GM12878 (cell line): ENCODE measurements at regions not wholly inside any gene's neighbourhood (a gene's known extent, or its start where the extent isn't known, plus 50 kb on each side); places are given as distances from the start of the nearest gene placed in this dataset.

ENCODE experiments used
- ATAC-seq: fragments of 200-7000 bp; cut with Tn5 transposase; 3 replicates; pipeline ENCODE4 v1.9.1; 2020; ENCODE audit warnings: mild to moderate bottlenecking, moderate library complexity
- BruUV-seq: library from RNA; stranded (reverse); fragments of 400-500 nt; replicated peaks from 2 replicates; lab custom pipeline; 2021; lab: Mats Ljungman, UMichigan
- CTCF ChIA-PET: fragments of 300-600 bp; sonication (Branson Sonifier 250); formaldehyde crosslinking; extraction: SDS; loops from one replicate; lab custom pipeline; 2021; ENCODE audit warnings: inconsistent platforms; lab: Yijun Ruan, JAX
- POLR2A ChIA-PET: fragments of 350-600 bp; formaldehyde crosslinking; extraction: SDS; loops from one replicate; lab custom pipeline; 2021; ENCODE audit warnings: inconsistent platforms; lab: Charles Lee
- RAD21 ChIA-PET: fragments of 300-600 bp; sonication (Branson Sonifier 250); formaldehyde crosslinking; loops from one replicate; lab custom pipeline; 2023; ENCODE audit warnings: antibody characterized with exemption; ENCODE audit not compliant: unreplicated experiment; lab: Charles Lee
- SMC1A ChIA-PET: fragments of 300-600 bp; sonication (Branson Sonifier 250); formaldehyde crosslinking; loops from one replicate; lab custom pipeline; 2023; ENCODE audit not compliant: unreplicated experiment, uncharacterized antibody; lab: Charles Lee
- DNase-seq: peaks from one replicate; pipeline ENCODE4 v3.0.0-alpha.2; 2011; ENCODE audit warnings: low read depth, low spot score
- FAIRE-seq: peaks from 3 replicates; lab custom pipeline; 2011; peaks lifted over from hg19 to GRCh38; lab: Jason Lieb, UNC
- H2AFZ ChIP-seq: 2 replicates; pipeline ENCODE4 v1.6.0; 2011; ENCODE audit warnings: low read depth, low read length, control low read depth; ENCODE audit not compliant: control insufficient read depth
- H3K27ac ChIP-seq: 2 replicates; pipeline ENCODE4 v1.5.1; 2011; ENCODE audit warnings: control low read depth; ENCODE audit not compliant: control insufficient read depth, insufficient read depth
- H3K27me3 ChIP-seq, 2 experiments: replicated peaks in 1 of 2; 2 replicates each; pipeline versions ENCODE4 v1.6.0 to v1.6.1; 2011; ENCODE audit warnings: low read length in 1 of 2; ENCODE audit not compliant: control insufficient read depth in 2 of 2, insufficient read depth in 2 of 2
- H3K36me3 ChIP-seq, 2 experiments: 2 replicates each; pipeline ENCODE4 v1.5.1; 2011; ENCODE audit warnings: low read length in 1 of 2; ENCODE audit not compliant: control insufficient read depth in 2 of 2, insufficient read depth in 2 of 2
- H3K4me1 ChIP-seq: 2 replicates; pipeline ENCODE4 v1.6.1; 2011; ENCODE audit warnings: mild to moderate bottlenecking, low read length, moderate library complexity, mixed read lengths; ENCODE audit not compliant: control insufficient read depth, insufficient read depth
- H3K4me2 ChIP-seq: 2 replicates; pipeline ENCODE4 v1.6.0; 2011; ENCODE audit warnings: control low read depth; ENCODE audit not compliant: control insufficient read depth, insufficient read depth
- H3K4me3 ChIP-seq: fragments of 200-600 bp; sonication (generic); 2 replicates; pipeline ENCODE4 v1.5.1; 2016
- H3K79me2 ChIP-seq: 2 replicates; pipeline ENCODE4 v1.6.0; 2011; ENCODE audit warnings: low read length; ENCODE audit not compliant: control insufficient read depth, insufficient read depth
- H3K9ac ChIP-seq: 2 replicates; pipeline ENCODE4 v1.8.0; 2011; ENCODE audit warnings: low read length, control low read depth, mixed read lengths; ENCODE audit not compliant: control insufficient read depth, insufficient read depth
- H3K9me3 ChIP-seq: replicated peaks from 3 replicates; pipeline ENCODE4 v1.5.1; 2011; ENCODE audit warnings: mild to moderate bottlenecking, low read length; ENCODE audit not compliant: control insufficient read depth, insufficient read depth
- H4K20me1 ChIP-seq: 2 replicates; pipeline ENCODE4 v1.6.0; 2011; ENCODE audit not compliant: control insufficient read depth, insufficient read depth
- CHD4 ChIP-seq: fragments of 200-600 bp; sonication (generic); IDR thresholded peaks from 2 replicates; pipeline ENCODE4 v1.6.1; 2016; ENCODE audit warnings: mild to moderate bottlenecking
- DPF2 ChIP-seq: fragments of 450-650 bp; IDR thresholded peaks from 2 replicates; pipeline ENCODE4 v1.6.1; 2017; ENCODE audit warnings: mild to moderate bottlenecking
- FOS ChIP-seq: IDR thresholded peaks from 3 replicates; pipeline ENCODE4 v1.6.1; 2011; ENCODE audit warnings: borderline replicate concordance; ENCODE audit not compliant: insufficient read length; ENCODE audit errors: extremely low read depth
- FOXM1 ChIP-seq: IDR thresholded peaks from 2 replicates; pipeline ENCODE4 v1.6.1; 2012; ENCODE audit warnings: low read depth, mild to moderate bottlenecking, inconsistent platforms, low read length, moderate library complexity
- IKZF1 ChIP-seq: fragments of 450-650 bp; conservative IDR thresholded peaks from 2 replicates; pipeline ENCODE4 v1.6.1; 2017; ENCODE audit warnings: antibody characterized with exemption, mild to moderate bottlenecking
- NR2C1 ChIP-seq: fragments of 450-650 bp; IDR thresholded peaks from 2 replicates; pipeline ENCODE4 v1.6.1; 2017; ENCODE audit warnings: antibody characterized with exemption, mild to moderate bottlenecking, moderate library complexity
- RELA ChIP-seq: fragments of 450-650 bp; IDR thresholded peaks from 2 replicates; pipeline ENCODE4 v1.8.0; 2014; ENCODE audit warnings: borderline replicate concordance; ENCODE audit not compliant: partially characterized antibody
- RUNX3 ChIP-seq: IDR thresholded peaks from 2 replicates; pipeline ENCODE4 v1.6.1; 2012; ENCODE audit warnings: low read length, inconsistent platforms
- SPI1 ChIP-seq: IDR thresholded peaks from 2 replicates; pipeline ENCODE4 v1.6.1; 2011; ENCODE audit warnings: low read depth, mild to moderate bottlenecking, low read length, moderate library complexity, borderline replicate concordance; ENCODE audit not compliant: insufficient read depth
- SUPT20H ChIP-seq: IDR thresholded peaks from 2 replicates; pipeline ENCODE4 v1.6.1; 2011; ENCODE audit warnings: low read depth, mild to moderate bottlenecking, low read length, moderate library complexity, borderline replicate concordance; ENCODE audit not compliant: control insufficient read depth
- ZNF622 ChIP-seq: fragments of 450-650 bp; IDR thresholded peaks from 2 replicates; pipeline ENCODE4 v1.6.1; 2017; ENCODE audit warnings: mild to moderate bottlenecking, inconsistent platforms
- ZSCAN29 ChIP-seq: fragments of 450-650 bp; IDR thresholded peaks from 2 replicates; pipeline ENCODE4 v1.6.1; 2017; ENCODE audit warnings: mild to moderate bottlenecking, moderate library complexity
- WGBS: methylation state at CpG from one replicate; pipeline ENCODE4 v1.1.6; 2016; ENCODE audit warnings: low lambda C conversion rate; ENCODE audit not compliant: insufficient replicate concordance, insufficient coverage; ENCODE audit errors: missing lambda C conversion rate; 5-methylcytosine and 5-hydroxymethylcytosine counted together
- in situ Hi-C: fragments of 300-500 bp; cut with MboI; formaldehyde crosslinking; loops from 9 replicates; pipeline ENCODE4 v1.14.3; 2018; ENCODE audit warnings: mixed read lengths
- intact Hi-C: fragments of 100-400 bp; cut with micrococcal nuclease; formaldehyde crosslinking; loops from one replicate; pipeline ENCODE4 v1.14.2; 2022; ENCODE audit not compliant: unreplicated experiment

GRCh38 chr7:25897261-25897782 lies 254.7 kb upstream of the NFE2L3 start:
- H3K4me2 ChIP-seq: no peak overlapping the region
- ChIA-PET CTCF (interaction anchor here (0.6 to 9.8 kb wide), 16 partner anchors 9 to 475 kb away, joined by 3 to 264 read pairs (median 8); no protein-coding TSS in a partner anchor), SMC1A (interaction anchor here (0.6 to 10.3 kb wide), 21 partner anchors 10 to 1253 kb away, joined by 3 to 200 read pairs (median 6); no protein-coding TSS in a partner anchor), RAD21 (interaction anchor here (0.7 to 6.8 kb wide), 11 partner anchors 10 to 300 kb away, joined by 3 to 90 read pairs (median 5); no protein-coding TSS in a partner anchor), POLR2A (interaction anchor here (1.2 to 1.7 kb wide), 2 partner anchors 10 to 70 kb away, joined by 4 to 5 read pairs; no protein-coding TSS in a partner anchor)
- DNase-seq (no peak), FAIRE-seq (no peak), ATAC-seq (no peak)
- in situ Hi-C loops: loop anchor here (5.0 to 10.0 kb wide), 3 partner anchors 160 to 767 kb away; no protein-coding TSS in a partner anchor
- WGBS: 91% methylated on average over 8 of the region's 8 CpGs
- no peaks in the 10 kb centered on the region for H3K79me2 ChIP-seq
- H4K20me1 ChIP-seq: no peaks in the 10 kb centered on the region
- TF ChIP-seq NR2C1: no peak
- no peak for TF ChIP-seq SPI1
- no peak for TF ChIP-seq SUPT20H
- no peak for TF ChIP-seq ZSCAN29
- TF ChIP-seq RUNX3: no peak
- no peak for TF ChIP-seq FOS
- no peaks in the 10 kb centered on the region for H3K9me3 ChIP-seq
- H3K27ac ChIP-seq: no peak overlapping the region
- intact Hi-C loops: no loop called here
- no peak overlapping the region for H3K9ac ChIP-seq
- H2AFZ ChIP-seq: no peak overlapping the region
- no peak overlapping the region for H3K4me3 ChIP-seq
- H3K36me3 ChIP-seq: no peaks in the 10 kb centered on the region
- no TSS peak for BruUV-seq
- H3K27me3 ChIP-seq: no peaks in the 10 kb centered on the region
- H3K4me1 ChIP-seq: peaks cover 29% of the 10 kb centered on the region

- 81% methylated on average over 3 of the region's 3 CpGs for WGBS
- ATAC-seq: no peak
- H4K20me1 ChIP-seq: no peaks in the 10 kb centered on the region
- no peak for FAIRE-seq
- H3K36me3 ChIP-seq: no peaks in the 10 kb centered on the region
- H3K79me2 ChIP-seq: no peaks in the 10 kb centered on the region
- ChIA-PET POLR2A (no interaction called here), RAD21 (no interaction called here), CTCF (interaction anchor here (0.7 to 1.3 kb wide), 2 partner anchors 7 to 478 kb away, joined by 3 to 5 read pairs; no protein-coding TSS in a partner anchor), SMC1A (interaction anchor here (1.2 to 10.3 kb wide), 5 partner anchors 46 to 470 kb away, joined by 3 to 132 read pairs (median 4); no protein-coding TSS in a partner anchor)
- no peak overlapping the region for H3K4me3 ChIP-seq
- in situ Hi-C loops (no loop called here), intact Hi-C loops (no loop called here)
- H2AFZ ChIP-seq: no peak overlapping the region
- H3K9me3 ChIP-seq: no peaks in the 10 kb centered on the region
- no peaks in the 10 kb centered on the region for H3K27me3 ChIP-seq
- H3K4me1 ChIP-seq: peaks cover 9% of the 10 kb centered on the region
- H3K9ac ChIP-seq: no peak overlapping the region
- BruUV-seq: no TSS peak
- H3K27ac ChIP-seq: no peak overlapping the region
- TF ChIP-seq RELA (no peak), ZNF622 (no peak), DPF2 (no peak), IKZF1 (no peak), FOXM1 (no peak), CHD4 (no peak)
- DNase-seq: no peak
- H3K4me2 ChIP-seq: no peak overlapping the region
Measured at GRCh38 chr7:25900245-25900644, 251.8 kb upstream of the NFE2L3 start.
